Suppressor macrophage treated with lipopolysaccharide for 4 hours (primary cell): ENCODE measurements at regions not wholly inside any gene's neighbourhood (a gene's known extent, or its start where the extent isn't known, plus 50 kb on each side); places are given as distances from the start of the nearest gene placed in this dataset.

Source experiments
- DNase-seq: peaks from one replicate; pipeline ENCODE4 v3.0.0-alpha.2; 2020

GRCh38 chr21:35886887-35887286 is 173.4 kb downstream of the SETD4 start:
- DNase-seq, result no peak

- no peak for DNase-seq
These were observed 174.3 kb downstream of the SETD4 start for GRCh38 chr21:35885942-35886541.

- DNase-seq, result no peak
These were observed 177.5 kb downstream of the SETD4 start for GRCh38 chr21:35882791-35883240.

- DNase-seq, result no peak
These were observed 186.9 kb downstream of the SETD4 start for GRCh38 chr21:35873441-35873840.

GRCh38 chr21:35871906-35872305 is 188.4 kb downstream of the SETD4 start:
- DNase-seq, result peak; percentile 49

GRCh38 chr21:35868869-35869223 is 191.5 kb downstream of the SETD4 start:
- DNase-seq, result no peak

- peak; percentile 64 for DNase-seq
These were observed 192.1 kb downstream of the SETD4 start for GRCh38 chr21:35868005-35868868.

- DNase-seq, result no peak
These were observed 196.3 kb downstream of the SETD4 start for GRCh38 chr21:35864039-35864438.

GRCh38 chr21:35862969-35863368 is 197.4 kb downstream of the SETD4 start:
- DNase-seq, result no peak

GRCh38 chr21:35861661-35862060 is 198.7 kb downstream of the SETD4 start:
- no peak for DNase-seq

- no peak for DNase-seq
These were observed 200.0 kb downstream of the SETD4 start for GRCh38 chr21:35860189-35860869.

GRCh38 chr21:35859677-35860076 is 200.6 kb downstream of the SETD4 start:
- no peak for DNase-seq

GRCh38 chr21:35857095-35857494 is 203.2 kb downstream of the SETD4 start:
- DNase-seq, result no peak

GRCh38 chr21:35855484-35855883 is 204.8 kb downstream of the SETD4 start:
- no peak for DNase-seq

GRCh38 chr21:35854281-35854680 is 206.0 kb downstream of the SETD4 start:
- DNase-seq, result no peak

GRCh38 chr21:35853321-35854239 is 206.7 kb downstream of the SETD4 start:
- DNase-seq, result no peak

- DNase-seq, result no peak
These were observed 207.5 kb downstream of the SETD4 start for GRCh38 chr21:35852820-35853219.

- DNase-seq, result no peak
These were observed 209.7 kb downstream of the SETD4 start for GRCh38 chr21:35850542-35851103.

GRCh38 chr21:35850029-35850428 is 210.3 kb downstream of the SETD4 start:
- DNase-seq, result peak; percentile 91

- no peak for DNase-seq
These were observed 211.2 kb downstream of the SETD4 start for GRCh38 chr21:35849144-35849543.

GRCh38 chr21:35843911-35844667 is 216.2 kb downstream of the SETD4 start:
- DNase-seq, result no peak

- no peak for DNase-seq
These were observed 219.4 kb downstream of the SETD4 start for GRCh38 chr21:35840949-35841348.
